HG03066 (cell line): ENCODE measurements at regions not wholly inside any gene's neighbourhood (a gene's known extent, or its start where the extent isn't known, plus 50 kb on each side); places are given as distances from the start of the nearest gene placed in this dataset.

Experiments
- ATAC-seq: cut with Tn5 transposase; IDR thresholded peaks from one replicate; pipeline ENCODE4 v1.9.1; 2021; ENCODE audit warnings: low read depth; ENCODE audit not compliant: unreplicated experiment

- ATAC-seq, result no peak
These were observed 805.3 kb downstream of the TLE1 start for GRCh38 chr9:80883826-80884579.

GRCh38 chr9:80883426-80883825 is 805.9 kb downstream of the TLE1 start:
- ATAC-seq, result no peak

GRCh38 chr9:80881940-80882339 is 807.4 kb downstream of the TLE1 start:
- no peak for ATAC-seq

- ATAC-seq, result no peak
These were observed 808.0 kb downstream of the TLE1 start for GRCh38 chr9:80881320-80881719.

- ATAC-seq, result no peak
These were observed 810.8 kb downstream of the TLE1 start for GRCh38 chr9:80878556-80878955.

- ATAC-seq, result no peak
These were observed 813.4 kb downstream of the TLE1 start for GRCh38 chr9:80875947-80876346.

GRCh38 chr9:80874276-80874675 is 815.1 kb downstream of the TLE1 start:
- ATAC-seq, result no peak

- ATAC-seq, result no peak
These were observed 815.5 kb downstream of the TLE1 start for GRCh38 chr9:80873861-80874260.

- ATAC-seq, result no peak
These were observed 817.8 kb downstream of the TLE1 start for GRCh38 chr9:80871596-80871995.

- ATAC-seq, result no peak
These were observed 821.6 kb downstream of the TLE1 start for GRCh38 chr9:80867731-80868130.

- ATAC-seq, result no peak
These were observed 822.6 kb downstream of the TLE1 start for GRCh38 chr9:80866576-80867227.

GRCh38 chr9:80866121-80866520 is 823.2 kb downstream of the TLE1 start:
- ATAC-seq, result no peak

GRCh38 chr9:80843028-80843427 is 846.3 kb downstream of the TLE1 start:
- ATAC-seq, result no peak

GRCh38 chr9:80842389-80842788 is 847.0 kb downstream of the TLE1 start:
- no peak for ATAC-seq

- ATAC-seq, result no peak
These were observed 847.5 kb downstream of the TLE1 start for GRCh38 chr9:80841888-80842287.

- no peak for ATAC-seq
These were observed 849.3 kb downstream of the TLE1 start for GRCh38 chr9:80839821-80840675.

- ATAC-seq, result no peak
These were observed 853.3 kb downstream of the TLE1 start for GRCh38 chr9:80836013-80836412.

GRCh38 chr9:80831751-80832150 is 857.6 kb downstream of the TLE1 start:
- no peak for ATAC-seq

GRCh38 chr9:80811656-80812055 is 877.7 kb downstream of the TLE1 start:
- no peak for ATAC-seq

GRCh38 chr9:80811003-80811402 is 878.3 kb downstream of the TLE1 start:
- no peak for ATAC-seq

GRCh38 chr9:80806671-80807070 is 882.7 kb downstream of the TLE1 start:
- no peak for ATAC-seq
